VCaP (cell line): ENCODE measurements at regions not wholly inside any gene's neighbourhood (a gene's known extent, or its start where the extent isn't known, plus 50 kb on each side); places are given as distances from the start of the nearest gene placed in this dataset.

Experiments used
- H3K27ac ChIP-seq: fragments of 450-650 bp; 2 replicates; pipeline ENCODE4 v1.5.1; 2017
- TF ChIP-seq, protein P1 (sequence below): fragments of 450-650 bp; conservative IDR thresholded peaks from 2 replicates; pipeline ENCODE4 v1.5.1; 2017; ENCODE audit warnings: mild to moderate bottlenecking, moderate library complexity

DNA sequence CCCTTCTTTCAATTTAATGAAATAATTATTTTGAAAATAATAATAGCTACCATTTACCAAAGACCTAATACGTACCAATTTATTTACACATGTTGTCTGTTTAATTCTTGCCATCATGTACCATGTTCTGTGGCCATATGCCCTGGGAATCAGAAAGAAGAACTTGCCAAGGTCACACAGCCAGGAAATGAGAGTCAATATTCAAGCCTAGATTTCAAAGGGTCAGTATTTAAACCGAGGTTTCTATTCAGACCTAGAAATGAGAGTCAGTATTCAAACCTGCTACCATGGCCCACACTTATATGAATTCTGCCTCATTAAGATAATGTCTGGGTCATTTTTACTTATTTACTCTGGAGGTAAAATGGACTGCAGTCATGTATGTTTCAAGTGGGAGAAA, 103.6 kb upstream of the TBL1XR1 start:
- H3K27ac ChIP-seq, result peak overlapping the region; percentile 84
- TF ChIP-seq, protein P1, sequence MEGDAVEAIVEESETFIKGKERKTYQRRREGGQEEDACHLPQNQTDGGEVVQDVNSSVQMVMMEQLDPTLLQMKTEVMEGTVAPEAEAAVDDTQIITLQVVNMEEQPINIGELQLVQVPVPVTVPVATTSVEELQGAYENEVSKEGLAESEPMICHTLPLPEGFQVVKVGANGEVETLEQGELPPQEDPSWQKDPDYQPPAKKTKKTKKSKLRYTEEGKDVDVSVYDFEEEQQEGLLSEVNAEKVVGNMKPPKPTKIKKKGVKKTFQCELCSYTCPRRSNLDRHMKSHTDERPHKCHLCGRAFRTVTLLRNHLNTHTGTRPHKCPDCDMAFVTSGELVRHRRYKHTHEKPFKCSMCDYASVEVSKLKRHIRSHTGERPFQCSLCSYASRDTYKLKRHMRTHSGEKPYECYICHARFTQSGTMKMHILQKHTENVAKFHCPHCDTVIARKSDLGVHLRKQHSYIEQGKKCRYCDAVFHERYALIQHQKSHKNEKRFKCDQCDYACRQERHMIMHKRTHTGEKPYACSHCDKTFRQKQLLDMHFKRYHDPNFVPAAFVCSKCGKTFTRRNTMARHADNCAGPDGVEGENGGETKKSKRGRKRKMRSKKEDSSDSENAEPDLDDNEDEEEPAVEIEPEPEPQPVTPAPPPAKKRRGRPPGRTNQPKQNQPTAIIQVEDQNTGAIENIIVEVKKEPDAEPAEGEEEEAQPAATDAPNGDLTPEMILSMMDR, result no peak

DNA sequence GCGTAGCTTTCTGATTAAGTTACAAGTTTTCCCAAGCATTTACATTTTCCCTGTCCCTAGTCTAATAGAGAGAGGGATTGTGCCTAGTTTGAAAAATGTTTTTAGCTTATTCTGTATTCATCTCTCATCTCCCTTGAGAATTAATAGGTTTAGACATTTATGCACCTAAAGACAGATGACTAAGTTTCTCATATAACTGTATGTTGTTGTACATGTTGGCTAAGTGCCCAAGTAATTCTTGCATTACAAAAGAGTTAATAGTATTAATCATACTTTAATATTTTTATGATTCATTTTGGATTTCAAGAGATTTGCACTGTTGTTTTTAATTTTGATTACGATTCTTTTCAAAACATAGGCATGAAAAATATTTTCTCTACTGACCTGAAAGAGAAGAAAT, 109.0 kb upstream of the TBL1XR1 start:
- TF ChIP-seq, protein P1, result no peak
- no peak overlapping the region for H3K27ac ChIP-seq

DNA sequence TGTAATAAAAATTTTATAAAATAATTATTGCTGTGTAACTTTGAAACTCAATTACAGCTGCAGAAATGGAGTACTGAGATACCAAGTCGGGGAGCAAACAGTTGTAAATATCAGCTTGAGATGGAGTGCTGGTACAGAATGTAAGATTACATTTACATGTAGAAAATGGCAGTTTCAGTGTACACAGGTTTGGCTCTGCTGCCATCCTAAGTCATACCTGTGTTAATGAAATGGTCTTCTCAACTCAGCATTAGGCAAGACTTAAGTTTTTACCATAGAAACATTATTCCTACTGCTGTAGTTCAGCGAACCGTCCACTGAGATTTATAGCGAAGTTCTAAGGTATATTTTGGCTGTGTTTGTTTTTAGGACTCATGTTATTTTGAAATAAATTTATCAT, 110.1 kb upstream of the TBL1XR1 start:
- H3K27ac ChIP-seq, result peak overlapping the region; percentile 18; the same call in 1 of the 2 replicates
- TF ChIP-seq, protein P1, result peak; percentile 53; the same call in 1 of the 2 replicates

DNA sequence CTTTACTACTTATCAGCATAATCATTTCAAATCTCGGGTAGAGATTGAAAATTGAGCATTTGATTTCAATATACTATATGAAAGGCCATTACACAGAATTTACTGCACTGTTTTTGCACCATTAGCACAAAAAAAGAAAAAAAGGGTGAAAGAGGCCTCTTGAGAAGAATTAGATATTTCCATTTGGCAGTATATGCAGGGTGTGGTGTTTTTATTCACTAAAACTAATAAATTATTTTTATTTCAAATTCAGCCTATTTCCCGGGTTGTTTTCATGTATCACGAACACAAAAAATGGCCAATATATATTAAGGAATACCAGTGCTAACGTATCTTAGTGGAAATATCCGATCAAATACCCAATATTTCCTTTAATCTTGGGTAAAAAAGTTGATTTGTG, 110.5 kb upstream of the TBL1XR1 start:
- TF ChIP-seq, protein P1, result no peak
- peak overlapping the region; percentile 18; the same call in 1 of the 2 replicates for H3K27ac ChIP-seq

DNA sequence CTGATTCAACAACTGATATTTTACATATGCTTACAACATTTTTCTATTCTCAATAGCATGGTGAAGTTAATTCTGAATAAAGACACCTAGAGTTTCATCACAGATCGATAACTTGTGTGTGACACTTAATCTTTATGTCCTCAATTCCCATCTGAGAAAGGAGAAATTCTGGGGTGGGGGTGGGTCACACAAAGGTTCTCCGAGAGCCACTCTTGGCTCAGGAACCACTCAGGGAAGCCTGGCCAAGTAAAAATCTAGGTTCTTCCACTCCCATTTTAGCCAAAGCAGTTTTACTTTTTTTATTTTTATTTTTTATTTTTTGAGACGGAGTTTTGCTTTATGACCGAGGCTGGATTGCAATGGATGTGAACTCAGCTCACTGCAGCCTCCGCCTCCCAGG, 111.0 kb upstream of the TBL1XR1 start:
- H3K27ac ChIP-seq, result no peak overlapping the region
- TF ChIP-seq, protein P1, result no peak

DNA sequence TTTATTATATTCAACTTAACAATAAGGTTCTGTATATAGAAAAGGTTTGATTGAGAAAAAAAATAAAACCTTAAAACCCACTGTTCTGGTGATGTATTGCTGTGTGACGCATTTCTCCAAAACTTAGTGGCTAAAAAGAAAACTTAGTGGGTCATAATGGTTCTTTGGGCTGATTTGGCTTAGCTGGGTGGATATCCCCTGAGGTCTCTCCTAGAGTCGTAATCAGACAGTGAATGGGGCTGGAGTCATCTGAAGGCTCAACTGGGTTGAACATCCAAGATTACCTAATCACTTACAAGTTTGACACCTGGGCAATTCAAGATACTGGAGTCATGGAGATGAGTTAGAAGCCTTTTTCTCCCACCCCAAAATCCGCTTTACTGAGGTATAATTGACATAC, 111.6 kb upstream of the TBL1XR1 start:
- TF ChIP-seq, protein P1, result no peak
- no peak overlapping the region for H3K27ac ChIP-seq

DNA sequence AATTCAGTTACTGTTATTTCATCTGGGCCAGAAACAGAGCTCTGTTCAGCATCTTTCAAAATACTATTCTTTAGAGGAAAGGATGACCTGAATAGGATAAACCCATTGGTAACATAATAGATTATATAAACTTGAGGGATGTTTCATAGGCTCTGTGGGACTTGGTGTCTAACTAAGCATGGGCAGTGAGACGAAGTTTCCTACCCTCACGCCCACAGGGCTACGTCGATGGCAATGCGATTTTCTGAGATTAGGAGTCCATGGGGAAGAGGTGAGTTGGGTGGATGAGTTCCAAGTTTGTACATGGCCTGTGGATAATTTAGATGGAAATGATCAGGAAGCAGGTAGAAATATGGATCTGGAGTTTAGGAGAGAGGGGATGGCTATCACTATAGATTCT, 115.2 kb upstream of the TBL1XR1 start:
- TF ChIP-seq, protein P1, result no peak
- H3K27ac ChIP-seq, result no peak overlapping the region

DNA sequence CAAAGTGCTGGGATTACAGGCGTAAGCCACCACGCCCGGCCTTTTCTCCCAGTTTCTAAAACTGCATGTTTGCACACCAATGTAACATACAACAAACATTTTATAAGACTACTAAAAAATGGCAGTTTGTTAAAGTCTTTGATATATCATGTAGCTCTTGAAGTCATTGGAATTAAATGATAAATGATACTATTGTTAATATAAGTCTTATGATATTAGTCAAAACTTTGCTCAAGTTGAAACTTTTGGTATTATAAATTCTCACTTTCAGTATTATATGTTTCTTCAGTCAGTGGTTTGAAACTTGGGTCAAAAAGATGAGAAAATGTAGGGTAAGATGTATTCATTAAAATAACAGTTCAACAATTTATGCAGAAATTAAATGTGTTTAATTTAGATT, 117.6 kb upstream of the TBL1XR1 start:
- H3K27ac ChIP-seq, result no peak overlapping the region
- TF ChIP-seq, protein P1, result no peak
